GDM1 (cell line): ENCODE measurements at regions not wholly inside any gene's neighbourhood (a gene's known extent, or its start where the extent isn't known, plus 50 kb on each side); places are given as distances from the start of the nearest gene placed in this dataset.
"Not testable (repeated sequence)": the region's sequence is repeated elsewhere in the genome, so short reads cannot be mapped to it uniquely, and the experiment has no call there.

Experiments
- DNase-seq: peaks from one replicate; lab custom pipeline; 2025; lab: John Stamatoyannopoulos, UW

- DNase-seq = no peak
These were observed 73.4 kb downstream of the FGD2 start for GRCh38 chr6:37078814-37079213.

GRCh38 chr6:37081042-37081607, 75.7 kb downstream of the FGD2 start:
- no peak for DNase-seq

- no peak for DNase-seq
These were observed 77.1 kb downstream of the FGD2 start for GRCh38 chr6:37082390-37083130.

- peak; percentile 86 for DNase-seq
These were observed 78.0 kb downstream of the FGD2 start for GRCh38 chr6:37083243-37084138.

- DNase-seq = not testable (repeated sequence)
These were observed 79.2 kb downstream of the FGD2 start for GRCh38 chr6:37084665-37085064.

- DNase-seq = no peak
These were observed 79.7 kb downstream of the FGD2 start for GRCh38 chr6:37085198-37085597.

- no peak for DNase-seq
These were observed 81.1 kb upstream of the PIM1 start for GRCh38 chr6:37088897-37089296.

GRCh38 chr6:37089783-37090182, 80.2 kb upstream of the PIM1 start:
- no peak for DNase-seq

- not testable (repeated sequence) for DNase-seq
These were observed 78.8 kb upstream of the PIM1 start for GRCh38 chr6:37091104-37091503.

GRCh38 chr6:37091586-37091985, 78.4 kb upstream of the PIM1 start:
- not testable (repeated sequence) for DNase-seq

- no peak for DNase-seq
These were observed 76.8 kb upstream of the PIM1 start for GRCh38 chr6:37092923-37093727.

- DNase-seq = no peak
These were observed 76.3 kb upstream of the PIM1 start for GRCh38 chr6:37093728-37094069.

- DNase-seq = no peak
These were observed 74.0 kb upstream of the PIM1 start for GRCh38 chr6:37095997-37096396.

GRCh38 chr6:37097335-37097734, 72.6 kb upstream of the PIM1 start:
- no peak for DNase-seq

GRCh38 chr6:37099442-37099841, 70.5 kb upstream of the PIM1 start:
- DNase-seq = no peak

- no peak for DNase-seq
These were observed 69.2 kb upstream of the PIM1 start for GRCh38 chr6:37100745-37101144.

GRCh38 chr6:37101991-37102298, 68.0 kb upstream of the PIM1 start:
- no peak for DNase-seq

GRCh38 chr6:37102299-37103168, 67.4 kb upstream of the PIM1 start:
- peak; percentile 77 for DNase-seq

GRCh38 chr6:37103169-37104039, 66.5 kb upstream of the PIM1 start:
- no peak for DNase-seq

GRCh38 chr6:37104824-37105147, 65.2 kb upstream of the PIM1 start:
- no peak for DNase-seq
